Neural cell (in vitro differentiated cells): ENCODE measurements at regions not wholly inside any gene's neighbourhood (a gene's known extent, or its start where the extent isn't known, plus 50 kb on each side); places are given as distances from the start of the nearest gene placed in this dataset.

Experiments used
- CTCF ChIP-seq: fragments of 450-650 bp; IDR thresholded peaks from 2 replicates; pipeline ENCODE4 v1.5.1; 2014; ENCODE audit warnings: antibody characterized with exemption, mild to moderate bottlenecking, moderate library complexity; ENCODE audit not compliant: poor library complexity, severe bottlenecking
- EP300 ChIP-seq: fragments of 450-650 bp; conservative IDR thresholded peaks from 2 replicates; pipeline ENCODE4 v1.6.1; 2014; ENCODE audit warnings: antibody characterized with exemption, mild to moderate bottlenecking, moderate library complexity; ENCODE audit not compliant: poor library complexity, severe bottlenecking
- EZH2 ChIP-seq: fragments of 200-600, 300-800 bp; shearing (Covaris generic), sonication (generic); IDR thresholded peaks from 2 replicates; pipeline ENCODE4 v1.6.1; 2014; ENCODE audit warnings: antibody characterized with exemption, low read length, borderline replicate concordance, mild to moderate bottlenecking; ENCODE audit not compliant: insufficient read depth, poor library complexity, severe bottlenecking
- MXI1 ChIP-seq: fragments of 450-650 bp; conservative IDR thresholded peaks from 2 replicates; pipeline ENCODE4 v1.6.1; 2014; ENCODE audit warnings: antibody characterized with exemption, mild to moderate bottlenecking; ENCODE audit not compliant: poor library complexity, severe bottlenecking
- POLR2AphosphoS5 ChIP-seq: IDR thresholded peaks from 2 replicates; pipeline ENCODE4 v1.6.1; 2012
- RAD21 ChIP-seq: fragments of 450-650 bp; conservative IDR thresholded peaks from 2 replicates; pipeline ENCODE4 v1.6.1; 2014; ENCODE audit warnings: antibody characterized with exemption, mild to moderate bottlenecking, moderate library complexity
- REST ChIP-seq: IDR thresholded peaks from 2 replicates; pipeline ENCODE4 v1.6.1; 2012; ENCODE audit warnings: borderline replicate concordance
- SMC3 ChIP-seq: fragments of 450-650 bp; conservative IDR thresholded peaks from 2 replicates; pipeline ENCODE4 v1.6.1; 2014; ENCODE audit warnings: antibody characterized with exemption, mild to moderate bottlenecking, moderate library complexity; ENCODE audit not compliant: poor library complexity
- TAF1 ChIP-seq: IDR thresholded peaks from 2 replicates; pipeline ENCODE4 v1.6.1; 2012; ENCODE audit warnings: low read depth

GRCh38 chr20:58023781-58024180, 204.7 kb downstream of the ANKRD60 start:
- no peak for TF ChIP-seq CTCF
- no peak for TF ChIP-seq EZH2
- TF ChIP-seq TAF1, result no peak
- TF ChIP-seq REST, result no peak
- no peak for TF ChIP-seq RAD21
- TF ChIP-seq POLR2AphosphoS5, result no peak
- no peak for TF ChIP-seq EP300
- no peak for TF ChIP-seq MXI1
- TF ChIP-seq SMC3, result no peak
